T-helper 1 cell (primary cell): ENCODE measurements at regions not wholly inside any gene's neighbourhood (a gene's known extent, or its start where the extent isn't known, plus 50 kb on each side); places are given as distances from the start of the nearest gene placed in this dataset.

Source experiments
- DNase-seq, 5 donors: peaks; one replicate each; pipeline ENCODE4 v3.0.0-alpha.2; 2012 to 2020

- DNase-seq, result no peak
Observed at GRCh38 chr2:219692521-219692920, 65.1 kb downstream of the SLC4A3 start.

GRCh38 chr2:219695145-219695709, 67.8 kb downstream of the SLC4A3 start:
- DNase-seq, result no peak

- DNase-seq, result no peak
Observed at GRCh38 chr2:219697811-219698747, 70.6 kb downstream of the SLC4A3 start.

GRCh38 chr2:219698748-219699439, 71.5 kb downstream of the SLC4A3 start:
- DNase-seq, result no peak

GRCh38 chr2:219699440-219699821, 72.0 kb downstream of the SLC4A3 start:
- no peak for DNase-seq

- no peak for DNase-seq
Observed at GRCh38 chr2:219701847-219702634, 74.6 kb downstream of the SLC4A3 start.

- no peak for DNase-seq
Observed at GRCh38 chr2:219702796-219703545, 75.5 kb downstream of the SLC4A3 start.

GRCh38 chr2:219704878-219705277, 77.4 kb downstream of the SLC4A3 start:
- no peak for DNase-seq

- DNase-seq, result no peak
Observed at GRCh38 chr2:219706823-219707281, 79.4 kb downstream of the SLC4A3 start.

- DNase-seq, result no peak
Observed at GRCh38 chr2:219707496-219708285, 80.3 kb downstream of the SLC4A3 start.

- no peak for DNase-seq
Observed at GRCh38 chr2:219709331-219709761, 81.9 kb downstream of the SLC4A3 start.

GRCh38 chr2:219713110-219713509, 85.7 kb downstream of the SLC4A3 start:
- DNase-seq, result no peak

GRCh38 chr2:219714681-219715400, 87.4 kb downstream of the SLC4A3 start:
- no peak for DNase-seq

- no peak for DNase-seq
Observed at GRCh38 chr2:219718066-219718465, 90.6 kb downstream of the SLC4A3 start.

- no peak for DNase-seq
Observed at GRCh38 chr2:219719521-219719920, 92.1 kb downstream of the SLC4A3 start.

- no peak for DNase-seq
Observed at GRCh38 chr2:219720956-219721355, 93.5 kb downstream of the SLC4A3 start.

- DNase-seq, result no peak
Observed at GRCh38 chr2:219722276-219722879, 94.9 kb downstream of the SLC4A3 start.

GRCh38 chr2:219723311-219723710, 95.9 kb downstream of the SLC4A3 start:
- DNase-seq, result no peak

- DNase-seq, result no peak
Observed at GRCh38 chr2:219724628-219725027, 97.2 kb downstream of the SLC4A3 start.

GRCh38 chr2:219726916-219727315, 99.5 kb downstream of the SLC4A3 start:
- DNase-seq, result no peak
